ENCODE measurements at regions not wholly inside any gene's neighbourhood (a gene's known extent, or its start where the extent isn't known, plus 50 kb on each side); places are given as distances from the start of the nearest gene placed in this dataset.

GRCh38 chr6:85128781-85129180 lies 321.1 kb upstream of the NT5E start:
- TF ChIP-seq RAD21 (IDR thresholded peaks at IDR 0.05; ENCODE audit: low read length) (no peak), CTCF (conservative IDR thresholded peaks at IDR 0.05; ENCODE audit: low read depth, low read length) (no peak), USF2 (IDR thresholded peaks at IDR 0.05; ENCODE audit: low read depth, low read length) (no peak), POLR2A (IDR thresholded peaks at IDR 0.05; ENCODE audit: low read depth, low read length) (no peak), CHD1 (IDR thresholded peaks at IDR 0.05; ENCODE audit: low read depth, low read length) (no peak), SMC3 (IDR thresholded peaks at IDR 0.05; ENCODE audit: low read depth, low read length) (no peak), MAZ (IDR thresholded peaks at IDR 0.05; ENCODE audit: borderline replicate concordance, low read depth, low read length) (no peak)

Data from IMR-90 (cell line).